K562 (cell line): ENCODE measurements at regions not wholly inside any gene's neighbourhood (a gene's known extent, or its start where the extent isn't known, plus 50 kb on each side); places are given as distances from the start of the nearest gene placed in this dataset.

Experiments
- ATAC-seq: fragments of 200-7000 bp; cut with Tn5 transposase; 3 replicates; pipeline ENCODE4 v1.9.1; 2020; ENCODE audit warnings: moderate library complexity
- BruUV-seq: library from RNA; stranded (reverse); fragments of 400-500 nt; replicated peaks from 2 replicates; lab custom pipeline; 2021; lab: Mats Ljungman, UMichigan
- CTCF ChIA-PET: fragments of 300-600 bp; formaldehyde crosslinking; extraction: SDS; loops from one replicate; lab custom pipeline; 2021; ENCODE audit warnings: low intra/inter-chr PET ratio; lab: Yijun Ruan, JAX
- POLR2A ChIA-PET: fragments of 300-600, 350-650 bp; sonication (Branson Sonifier 250); formaldehyde crosslinking; extraction: SDS; loops from one replicate; lab custom pipeline; 2021; ENCODE audit warnings: antibody characterized with exemption, inconsistent platforms; lab: Yijun Ruan, JAX
- DNase-seq, 4 experiments: peaks; one replicate each; pipeline versions ENCODE4 v3.0.0 to v3.0.0-alpha.2; 2011 to 2018; ENCODE audit warnings: low spot score in 3 of 4, mixed read lengths in 3 of 4; ENCODE audit errors: extremely low read depth in 1 of 4
- FAIRE-seq: peaks from 2 replicates; lab custom pipeline; 2011; peaks lifted over from hg19 to GRCh38; lab: Jason Lieb, UNC
- H2AFZ ChIP-seq: 2 replicates; pipeline ENCODE4 v1.6.0; 2011; ENCODE audit warnings: low read depth, low read length, control low read depth, inconsistent platforms
- H3K27ac ChIP-seq: fragments of 200-600 bp; 3 replicates; pipeline ENCODE4 v1.8.0; 2011; ENCODE audit warnings: low read depth, mild to moderate bottlenecking, control low read depth, inconsistent platforms, low read length, moderate library complexity, mixed read lengths; ENCODE audit errors: extremely low read depth
- H3K27me3 ChIP-seq, 2 experiments: fragments of 300-600 bp in 1 of 2; 2 replicates in 1 of 2; 3 replicates in 1 of 2; pipeline versions ENCODE4 v1.6.0 to v1.8.0; 2011; ENCODE audit warnings: inconsistent platforms in 2 of 2, low read length in 2 of 2, mild to moderate bottlenecking in 1 of 2, mixed read lengths in 1 of 2, moderate library complexity in 1 of 2; ENCODE audit not compliant: control insufficient read depth in 2 of 2, insufficient read depth in 2 of 2
- H3K36me3 ChIP-seq: fragments of 300-600 bp; 3 replicates; pipeline ENCODE4 v1.8.0; 2011; ENCODE audit warnings: mild to moderate bottlenecking, low read length, inconsistent platforms; ENCODE audit not compliant: control insufficient read depth, insufficient read depth
- H3K4me1 ChIP-seq, 2 experiments: fragments of 200-600 bp in 1 of 2; replicated peaks in 1 of 2; 2 replicates in 1 of 2; 3 replicates in 1 of 2; pipeline versions ENCODE4 v1.5.1 to v1.8.0; 2011; ENCODE audit warnings: inconsistent platforms in 2 of 2, low read length in 2 of 2, mild to moderate bottlenecking in 1 of 2, mixed read lengths in 1 of 2, moderate library complexity in 1 of 2; ENCODE audit not compliant: control insufficient read depth in 2 of 2, insufficient read depth in 2 of 2
- H3K4me2 ChIP-seq: 2 replicates; pipeline ENCODE4 v1.6.1; 2011; ENCODE audit warnings: low read length, control low read depth, inconsistent platforms, mixed read lengths; ENCODE audit not compliant: insufficient read depth
- H3K4me3 ChIP-seq: fragments of 200-600 bp; sonication (generic), shearing (Covaris generic); 2 replicates; pipeline ENCODE4 v1.5.1; 2016; ENCODE audit warnings: control low read depth, inconsistent platforms
- H3K79me2 ChIP-seq: fragments of 200-600 bp; 3 replicates; pipeline ENCODE4 v1.8.0; 2011; ENCODE audit warnings: low read length, inconsistent platforms; ENCODE audit not compliant: control insufficient read depth, insufficient read depth
- H3K9ac ChIP-seq, 2 experiments: 2 replicates each; pipeline versions ENCODE4 v1.6.0 to v1.6.1; 2011; ENCODE audit warnings: low read depth in 2 of 2, low read length in 2 of 2, control low read depth in 1 of 2, inconsistent platforms in 1 of 2, mild to moderate bottlenecking in 1 of 2, mixed read lengths in 1 of 2; ENCODE audit not compliant: insufficient read depth in 1 of 2
- H3K9me1 ChIP-seq: one replicate; pipeline ENCODE4 v1.6.0; 2011; ENCODE audit warnings: inconsistent platforms, mild to moderate bottlenecking, low read length, moderate library complexity; ENCODE audit not compliant: control insufficient read depth, insufficient read depth
- H3K9me3 ChIP-seq: replicated peaks from 2 replicates; pipeline ENCODE4 v1.5.1; 2011; ENCODE audit warnings: low read depth, low read length, inconsistent platforms; ENCODE audit not compliant: control insufficient read depth, insufficient read depth
- H4K20me1 ChIP-seq: replicated peaks from 2 replicates; pipeline ENCODE4 v1.6.1; 2011; ENCODE audit warnings: low read length, inconsistent platforms, mixed read lengths; ENCODE audit not compliant: control insufficient read depth, insufficient read depth
- ASH1L ChIP-seq: fragments of 450-650 bp; IDR thresholded peaks from 2 replicates; pipeline ENCODE4 v1.6.1; 2018; ENCODE audit warnings: borderline replicate concordance, mild to moderate bottlenecking, low read depth; ENCODE audit not compliant: partially characterized antibody
- ATF3 ChIP-seq, 2 experiments: fragments of 450-650 bp in 1 of 2; sonication (generic) in 1 of 2; formaldehyde crosslinking in 1 of 2; IDR thresholded peaks in 1 of 2; conservative IDR thresholded peaks in 1 of 2; 2 replicates each; pipeline versions ENCODE4 v1.6.1 to v1.8.1; 2016 to 2023; ENCODE audit warnings: mild to moderate bottlenecking in 2 of 2, moderate library complexity in 2 of 2, inconsistent platforms in 1 of 2, missing genetic modification reagents in 1 of 2
- BDP1 ChIP-seq: IDR thresholded peaks from 3 replicates; pipeline ENCODE4 v1.6.1; 2011; ENCODE audit not compliant: insufficient read length, insufficient read depth
- CTCFL ChIP-seq: IDR thresholded peaks from 2 replicates; pipeline ENCODE4 v1.6.1; 2011; ENCODE audit warnings: borderline replicate concordance, low read depth, mild to moderate bottlenecking, moderate library complexity, low read length; ENCODE audit not compliant: insufficient read depth, poor library complexity, severe bottlenecking
- ESRRA ChIP-seq: fragments of 450-650 bp; IDR thresholded peaks from 2 replicates; pipeline ENCODE4 v1.6.1; 2014; ENCODE audit warnings: low read depth, mild to moderate bottlenecking, moderate library complexity, borderline replicate concordance
- HDAC2 ChIP-seq: fragments of 450-650 bp; IDR thresholded peaks from 2 replicates; pipeline ENCODE4 v1.6.1; 2016; ENCODE audit warnings: mild to moderate bottlenecking
- HNRNPUL1 ChIP-seq: fragments of 200-400 bp; formaldehyde crosslinking; IDR thresholded peaks from 2 replicates; pipeline ENCODE4 v1.6.1; 2017; ENCODE audit warnings: low read length
- NR2C1 ChIP-seq, 2 experiments: fragments of 450-650 bp; IDR thresholded peaks; 2 replicates each; pipeline ENCODE4 v1.6.1; 2017; ENCODE audit warnings: mild to moderate bottlenecking in 2 of 2, antibody characterized with exemption in 1 of 2, inconsistent platforms in 1 of 2, missing compliant biosample characterization in 1 of 2, missing genetic modification characterization in 1 of 2
- TAL1 ChIP-seq: fragments of 450-650 bp; IDR thresholded peaks from 2 replicates; pipeline ENCODE4 v1.6.1; 2016; ENCODE audit warnings: mild to moderate bottlenecking
- ZNF449 ChIP-seq: fragments of 250-450 bp; sonication (Bioruptor Pico); IDR thresholded peaks from 2 replicates; pipeline ENCODE4 v1.8.0; 2022; ENCODE audit warnings: moderate library complexity, mild to moderate bottlenecking, inconsistent platforms
- ZNF740 ChIP-seq, 3 experiments: fragments of 200-800 bp in 1 of 3; sonication (Bioruptor generic) in 1 of 3; sonication (generic) in 1 of 3; formaldehyde crosslinking in 1 of 3; IDR thresholded peaks; 2 replicates each; pipeline versions ENCODE4 v1.6.1 to v1.8.0; 2016 to 2022; ENCODE audit warnings: mild to moderate bottlenecking in 2 of 3, missing compliant biosample characterization in 2 of 3, missing genetic modification characterization in 2 of 3, missing genetic modification reagents in 1 of 3
- WGBS: fragments of 100-300 bp; shearing (Covaris generic); methylation state at CpG from one replicate; pipeline ENCODE4 v1.1.6; 2016; ENCODE audit warnings: low coverage, mixed read lengths; ENCODE audit not compliant: insufficient coverage; ENCODE audit errors: missing lambda C conversion rate; 5-methylcytosine and 5-hydroxymethylcytosine counted together
- in situ Hi-C: fragments of 300-500 bp; cut with MboI; formaldehyde crosslinking; loops from 4 replicates; pipeline ENCODE4 v1.15.0; 2018; ENCODE audit warnings: inconsistent platforms, mixed read lengths
- intact Hi-C: fragments of 100-400 bp; cut with micrococcal nuclease; formaldehyde crosslinking; loops from 2 replicates; pipeline ENCODE4 v1.14.2; 2022
- TF ChIP-seq, protein P1 (sequence below), 2 experiments: fragments of 150-350 bp in 1 of 2; IDR thresholded peaks; 2 replicates each; pipeline ENCODE4 v1.6.1; 2012 to 2016; ENCODE audit warnings: low read depth in 2 of 2, low read length in 2 of 2, mild to moderate bottlenecking in 1 of 2, moderate library complexity in 1 of 2

DNA sequence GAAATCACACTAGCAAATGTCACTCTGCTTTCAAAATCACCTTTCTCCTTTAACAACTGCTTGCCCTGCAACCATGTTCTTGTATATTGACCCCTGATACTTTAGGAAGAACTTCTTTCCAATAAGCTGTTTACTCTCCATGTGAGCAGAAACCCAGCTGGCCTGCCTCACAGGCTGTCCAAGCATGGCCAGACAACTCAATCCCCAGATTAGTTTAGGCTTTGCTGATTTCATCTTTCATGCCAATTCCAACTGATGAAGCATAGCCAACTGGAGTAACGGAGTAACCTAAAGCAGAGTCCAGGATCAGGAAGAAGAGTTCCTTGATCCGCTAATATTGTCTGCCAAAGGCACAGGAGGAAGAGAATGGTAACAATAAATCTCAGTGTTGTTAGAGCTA lies 56.7 kb upstream of the HTR1A start:
- Histone ChIP-seq H3K9me1 (no peaks in the 10 kb centered on the region), H3K4me3 (no peak overlapping the region), H3K9me3 (no peaks in the 10 kb centered on the region), H2AFZ (no peak overlapping the region), H3K27me3 (no peaks in the 10 kb centered on the region), H3K4me2 (no peak overlapping the region), H3K79me2 (no peaks in the 10 kb centered on the region), H3K27ac (no peak overlapping the region), H4K20me1 (no peaks in the 10 kb centered on the region), H3K9ac (no peak overlapping the region), H3K4me1 (no peaks in the 10 kb centered on the region), H3K36me3 (no peaks in the 10 kb centered on the region)
- ATAC-seq, result no peak
- in situ Hi-C loops, result no loop called here
- WGBS, result 0% methylated on average over 2 of the region's 2 CpGs
- intact Hi-C loops, result no loop called here
- BruUV-seq, result no TSS peak
- CTCF ChIA-PET, result no interaction called here
- DNase-seq, result no peak
- POLR2A ChIA-PET, result no interaction called here
- no peak for FAIRE-seq
- no peak for TF ChIP-seq ATF3 (IDR thresholded peaks at IDR 0.05)
- no peak for TF ChIP-seq ATF3 (CRISPR knock-in tag; conservative IDR thresholded peaks at IDR 0.05)
- TF ChIP-seq HDAC2, result no peak
- TF ChIP-seq, protein P1, sequence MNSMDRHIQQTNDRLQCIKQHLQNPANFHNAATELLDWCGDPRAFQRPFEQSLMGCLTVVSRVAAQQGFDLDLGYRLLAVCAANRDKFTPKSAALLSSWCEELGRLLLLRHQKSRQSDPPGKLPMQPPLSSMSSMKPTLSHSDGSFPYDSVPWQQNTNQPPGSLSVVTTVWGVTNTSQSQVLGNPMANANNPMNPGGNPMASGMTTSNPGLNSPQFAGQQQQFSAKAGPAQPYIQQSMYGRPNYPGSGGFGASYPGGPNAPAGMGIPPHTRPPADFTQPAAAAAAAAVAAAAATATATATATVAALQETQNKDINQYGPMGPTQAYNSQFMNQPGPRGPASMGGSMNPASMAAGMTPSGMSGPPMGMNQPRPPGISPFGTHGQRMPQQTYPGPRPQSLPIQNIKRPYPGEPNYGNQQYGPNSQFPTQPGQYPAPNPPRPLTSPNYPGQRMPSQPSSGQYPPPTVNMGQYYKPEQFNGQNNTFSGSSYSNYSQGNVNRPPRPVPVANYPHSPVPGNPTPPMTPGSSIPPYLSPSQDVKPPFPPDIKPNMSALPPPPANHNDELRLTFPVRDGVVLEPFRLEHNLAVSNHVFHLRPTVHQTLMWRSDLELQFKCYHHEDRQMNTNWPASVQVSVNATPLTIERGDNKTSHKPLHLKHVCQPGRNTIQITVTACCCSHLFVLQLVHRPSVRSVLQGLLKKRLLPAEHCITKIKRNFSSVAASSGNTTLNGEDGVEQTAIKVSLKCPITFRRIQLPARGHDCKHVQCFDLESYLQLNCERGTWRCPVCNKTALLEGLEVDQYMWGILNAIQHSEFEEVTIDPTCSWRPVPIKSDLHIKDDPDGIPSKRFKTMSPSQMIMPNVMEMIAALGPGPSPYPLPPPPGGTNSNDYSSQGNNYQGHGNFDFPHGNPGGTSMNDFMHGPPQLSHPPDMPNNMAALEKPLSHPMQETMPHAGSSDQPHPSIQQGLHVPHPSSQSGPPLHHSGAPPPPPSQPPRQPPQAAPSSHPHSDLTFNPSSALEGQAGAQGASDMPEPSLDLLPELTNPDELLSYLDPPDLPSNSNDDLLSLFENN (IDR thresholded peaks at IDR 0.05; ENCODE audit: low read depth in 2 of 2, low read length in 2 of 2), result no peak
- no peak for TF ChIP-seq ZNF740 (CRISPR knock-in tag; IDR thresholded peaks at IDR 0.05)
- TF ChIP-seq ZNF740 (tag; IDR thresholded peaks at IDR 0.05), result no peak
- TF ChIP-seq ESRRA, result no peak
- TF ChIP-seq TAL1, result no peak
- no peak for TF ChIP-seq BDP1
- no peak for TF ChIP-seq NR2C1 (IDR thresholded peaks at IDR 0.05)
- no peak for TF ChIP-seq NR2C1 (tag; IDR thresholded peaks at IDR 0.05)
- TF ChIP-seq ZNF449 (CRISPR knock-in tag), result no peak
- no peak for TF ChIP-seq CTCFL
- no peak for TF ChIP-seq HNRNPUL1
- no peak for TF ChIP-seq ASH1L
